ENCODE measurements at regions not wholly inside any gene's neighbourhood (a gene's known extent, or its start where the extent isn't known, plus 50 kb on each side); places are given as distances from the start of the nearest gene placed in this dataset.

DNA sequence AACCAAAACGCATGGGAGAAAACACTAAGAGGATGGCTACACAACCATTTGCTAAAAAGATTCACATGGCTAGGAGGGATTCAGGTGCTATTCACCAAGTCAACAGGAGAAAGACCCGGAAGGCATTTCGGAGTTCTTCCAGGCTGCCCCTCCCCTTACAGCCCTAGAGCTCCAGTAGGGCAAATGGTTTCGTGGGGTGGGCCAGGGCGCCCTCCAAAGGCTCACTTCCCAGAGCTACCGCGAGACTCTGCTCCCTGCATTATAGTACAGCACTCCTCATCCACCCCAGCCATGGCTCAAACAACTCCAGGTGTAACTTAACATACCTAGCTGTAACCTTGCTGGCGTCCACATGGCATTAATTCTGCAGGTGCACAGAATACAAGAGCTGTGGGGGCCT is 179.7 kb downstream of the SLC39A8 start:
- no peaks in the 10 kb centered on the region for H3K4me1 ChIP-seq (ENCODE audit: insufficient read depth, low read length)
- Mint-ChIP-seq H3K27me3 (ENCODE audit: low read depth, unreplicated experiment) (no peaks in the 10 kb centered on the region), H3K9me3 (ENCODE audit: unreplicated experiment) (no peaks in the 10 kb centered on the region), H3K27ac (ENCODE audit: unreplicated experiment) (no peak overlapping the region), H3K36me3 (ENCODE audit: low read depth, unreplicated experiment) (no peaks in the 10 kb centered on the region), H3K4me1 (ENCODE audit: low read depth, unreplicated experiment) (peaks cover 24% of the 10 kb centered on the region), H3K4me3 (ENCODE audit: unreplicated experiment) (no peak overlapping the region)
- no peak for FAIRE-seq
- H3K79me2 ChIP-seq (ENCODE audit: insufficient read depth, low read length) = no peaks in the 10 kb centered on the region
- H3K27me3 ChIP-seq (ENCODE audit: insufficient read depth, low read length) = no peaks in the 10 kb centered on the region
- no peaks in the 10 kb centered on the region for H4K20me1 ChIP-seq (ENCODE audit: insufficient read depth, low read length)
- no peak overlapping the region for H3K4me2 ChIP-seq (ENCODE audit: low read length)
- no peaks in the 10 kb centered on the region for H3K36me3 ChIP-seq (ENCODE audit: insufficient read depth, low read length)
- no peak overlapping the region for H3K4me3 ChIP-seq (ENCODE audit: insufficient read depth, low read depth, low read length)
- no peak overlapping the region for H3K27ac ChIP-seq (ENCODE audit: low read depth, low read length)
- no peak for DNase-seq (ENCODE audit: low read depth)
- no peaks in the 10 kb centered on the region for H3K9me3 ChIP-seq (ENCODE audit: insufficient read depth, low read depth, low read length)
- no peak for TF ChIP-seq EZH2 (IDR thresholded peaks at IDR 0.05; ENCODE audit: insufficient read depth, low read length)
- TF ChIP-seq, protein P1, sequence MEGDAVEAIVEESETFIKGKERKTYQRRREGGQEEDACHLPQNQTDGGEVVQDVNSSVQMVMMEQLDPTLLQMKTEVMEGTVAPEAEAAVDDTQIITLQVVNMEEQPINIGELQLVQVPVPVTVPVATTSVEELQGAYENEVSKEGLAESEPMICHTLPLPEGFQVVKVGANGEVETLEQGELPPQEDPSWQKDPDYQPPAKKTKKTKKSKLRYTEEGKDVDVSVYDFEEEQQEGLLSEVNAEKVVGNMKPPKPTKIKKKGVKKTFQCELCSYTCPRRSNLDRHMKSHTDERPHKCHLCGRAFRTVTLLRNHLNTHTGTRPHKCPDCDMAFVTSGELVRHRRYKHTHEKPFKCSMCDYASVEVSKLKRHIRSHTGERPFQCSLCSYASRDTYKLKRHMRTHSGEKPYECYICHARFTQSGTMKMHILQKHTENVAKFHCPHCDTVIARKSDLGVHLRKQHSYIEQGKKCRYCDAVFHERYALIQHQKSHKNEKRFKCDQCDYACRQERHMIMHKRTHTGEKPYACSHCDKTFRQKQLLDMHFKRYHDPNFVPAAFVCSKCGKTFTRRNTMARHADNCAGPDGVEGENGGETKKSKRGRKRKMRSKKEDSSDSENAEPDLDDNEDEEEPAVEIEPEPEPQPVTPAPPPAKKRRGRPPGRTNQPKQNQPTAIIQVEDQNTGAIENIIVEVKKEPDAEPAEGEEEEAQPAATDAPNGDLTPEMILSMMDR (IDR thresholded peaks at IDR 0.05; ENCODE audit: insufficient read depth, low read depth, low read length) = no peak
- H3K9ac ChIP-seq (ENCODE audit: low read length) = no peak overlapping the region
- no peak overlapping the region for H2AFZ ChIP-seq (ENCODE audit: low read depth, low read length)

DNA sequence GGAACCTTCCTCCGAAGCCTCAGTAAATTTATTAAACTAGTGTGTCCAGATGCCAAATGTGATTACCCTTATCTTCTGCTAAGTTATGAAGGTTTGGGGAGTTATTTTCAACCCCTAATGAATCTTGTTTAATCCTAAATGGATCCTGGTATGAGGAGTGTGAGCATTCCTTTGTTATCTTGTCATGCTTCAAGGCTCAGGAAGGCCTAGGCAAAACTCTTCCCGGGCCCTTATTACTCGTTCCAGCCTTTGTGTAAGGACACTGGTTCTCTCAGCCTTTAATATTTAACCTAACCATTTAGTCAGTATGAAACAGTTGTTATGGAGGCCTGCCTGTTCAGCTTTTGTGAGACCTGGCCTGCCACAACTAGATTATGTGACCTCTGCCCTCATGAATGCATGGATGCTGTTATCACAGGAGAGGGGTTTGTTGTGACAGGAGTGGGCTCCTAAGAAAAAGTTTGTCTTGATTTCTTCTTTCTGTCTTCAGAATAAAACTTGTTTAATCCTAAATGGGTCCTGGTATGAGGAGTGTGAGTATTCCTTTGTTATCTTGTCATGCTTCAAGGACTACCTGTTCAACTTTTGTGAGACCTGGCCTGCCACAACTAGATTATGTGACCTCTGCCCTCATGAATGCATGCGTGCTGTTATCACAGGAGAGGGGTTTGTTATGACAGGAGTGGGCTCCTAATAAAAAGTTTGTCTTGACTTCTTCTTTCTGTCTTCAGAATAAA is 181.7 kb downstream of the SLC39A8 start:
- no peaks in the 10 kb centered on the region for H3K27me3 Mint-ChIP-seq (ENCODE audit: low read depth, unreplicated experiment)
- H3K4me2 ChIP-seq (ENCODE audit: low read length) = no peak overlapping the region
- H3K79me2 ChIP-seq (ENCODE audit: insufficient read depth, low read length) = no peaks in the 10 kb centered on the region
- no peaks in the 10 kb centered on the region for H3K36me3 Mint-ChIP-seq (ENCODE audit: low read depth, unreplicated experiment)
- no peaks in the 10 kb centered on the region for H3K27me3 ChIP-seq (ENCODE audit: insufficient read depth, low read length)
- H3K27ac Mint-ChIP-seq (ENCODE audit: unreplicated experiment) = peak overlapping the region; percentile 94
- H3K4me3 Mint-ChIP-seq (ENCODE audit: unreplicated experiment) = no peak overlapping the region
- no peaks in the 10 kb centered on the region for H4K20me1 ChIP-seq (ENCODE audit: insufficient read depth, low read length)
- no peaks in the 10 kb centered on the region for H3K4me1 ChIP-seq (ENCODE audit: insufficient read depth, low read length)
- FAIRE-seq (no peak), DNase-seq (ENCODE audit: low read depth) (no peak)
- no peak for TF ChIP-seq EZH2 (IDR thresholded peaks at IDR 0.05; ENCODE audit: insufficient read depth, low read length)
- TF ChIP-seq, protein P1 (IDR thresholded peaks at IDR 0.05; ENCODE audit: insufficient read depth, low read depth, low read length) = no peak
- H2AFZ ChIP-seq (ENCODE audit: low read depth, low read length) = no peak overlapping the region
- H3K36me3 ChIP-seq (ENCODE audit: insufficient read depth, low read length) = no peaks in the 10 kb centered on the region
- H3K9me3 ChIP-seq (ENCODE audit: insufficient read depth, low read depth, low read length) = no peaks in the 10 kb centered on the region
- no peak overlapping the region for H3K4me3 ChIP-seq (ENCODE audit: insufficient read depth, low read depth, low read length)
- H3K27ac ChIP-seq (ENCODE audit: low read depth, low read length) = no peak overlapping the region
- H3K9me3 Mint-ChIP-seq (ENCODE audit: unreplicated experiment) = no peaks in the 10 kb centered on the region
- H3K9ac ChIP-seq (ENCODE audit: low read length) = no peak overlapping the region
- peaks cover 14% of the 10 kb centered on the region for H3K4me1 Mint-ChIP-seq (ENCODE audit: low read depth, unreplicated experiment)

DNA sequence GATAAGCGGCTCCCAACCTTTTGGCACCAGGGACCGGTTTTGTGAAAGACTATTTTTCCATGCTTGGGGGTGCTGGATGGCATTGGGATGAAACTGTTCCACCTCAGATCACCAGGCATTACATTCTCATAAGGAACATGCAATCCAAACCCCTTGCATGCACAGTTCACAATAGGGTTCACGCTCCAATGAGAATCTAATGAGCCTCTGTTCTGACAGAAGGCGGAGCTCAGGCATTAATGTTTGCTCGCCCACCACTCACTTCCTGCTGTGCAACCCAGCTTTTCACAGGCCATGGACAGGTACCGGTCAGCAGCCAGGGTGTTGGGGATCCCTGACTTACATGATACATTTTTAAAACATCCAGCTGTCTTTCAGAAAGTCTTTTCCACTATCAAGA is 187.3 kb downstream of the SLC39A8 start:
- no peaks in the 10 kb centered on the region for H3K36me3 Mint-ChIP-seq (ENCODE audit: low read depth, unreplicated experiment)
- Histone ChIP-seq H3K4me3 (ENCODE audit: insufficient read depth, low read depth, low read length) (no peak overlapping the region), H3K79me2 (ENCODE audit: insufficient read depth, low read length) (no peaks in the 10 kb centered on the region), H3K9ac (ENCODE audit: low read length) (no peak overlapping the region), H3K4me1 (ENCODE audit: insufficient read depth, low read length) (no peaks in the 10 kb centered on the region), H3K27me3 (ENCODE audit: insufficient read depth, low read length) (no peaks in the 10 kb centered on the region), H3K4me2 (ENCODE audit: low read length) (no peak overlapping the region), H3K9me3 (ENCODE audit: insufficient read depth, low read depth, low read length) (no peaks in the 10 kb centered on the region), H4K20me1 (ENCODE audit: insufficient read depth, low read length) (no peaks in the 10 kb centered on the region), H2AFZ (ENCODE audit: low read depth, low read length) (no peak overlapping the region), H3K36me3 (ENCODE audit: insufficient read depth, low read length) (no peaks in the 10 kb centered on the region), H3K27ac (ENCODE audit: low read depth, low read length) (no peak overlapping the region)
- no peaks in the 10 kb centered on the region for H3K9me3 Mint-ChIP-seq (ENCODE audit: unreplicated experiment)
- H3K27ac Mint-ChIP-seq (ENCODE audit: unreplicated experiment) = no peak overlapping the region
- FAIRE-seq (no peak), DNase-seq (ENCODE audit: low read depth) (no peak)
- H3K4me3 Mint-ChIP-seq (ENCODE audit: unreplicated experiment) = no peak overlapping the region
- H3K27me3 Mint-ChIP-seq (ENCODE audit: low read depth, unreplicated experiment) = no peaks in the 10 kb centered on the region
- H3K4me1 Mint-ChIP-seq (ENCODE audit: low read depth, unreplicated experiment) = no peaks in the 10 kb centered on the region
- TF ChIP-seq, protein P1 (IDR thresholded peaks at IDR 0.05; ENCODE audit: insufficient read depth, low read depth, low read length) = no peak
- TF ChIP-seq EZH2 (IDR thresholded peaks at IDR 0.05; ENCODE audit: insufficient read depth, low read length) = no peak

All from astrocyte (in vitro differentiated cells and primary cell).